ENCODE measurements at regions not wholly inside any gene's neighbourhood (a gene's known extent, or its start where the extent isn't known, plus 50 kb on each side); places are given as distances from the start of the nearest gene placed in this dataset.

DNA sequence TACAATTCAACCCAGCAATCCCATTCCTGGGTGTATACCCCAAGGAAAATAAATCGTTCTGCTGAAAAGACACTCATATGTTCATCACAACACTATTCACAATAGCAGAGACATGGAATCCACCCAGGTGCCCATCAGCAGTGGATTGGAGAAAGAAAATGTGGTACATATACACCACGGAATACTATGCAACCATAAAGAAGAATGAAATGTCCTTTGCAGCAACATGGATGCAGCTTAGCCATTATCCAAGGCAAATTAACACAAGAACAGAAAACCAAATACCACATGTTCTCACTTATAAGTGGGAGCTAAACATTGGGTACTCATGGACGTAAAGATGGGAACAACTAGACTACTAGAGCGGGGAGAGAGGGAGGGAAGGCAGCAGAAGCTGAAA, 207.8 kb downstream of the GATA3 start:
- TF ChIP-seq, protein P1, sequence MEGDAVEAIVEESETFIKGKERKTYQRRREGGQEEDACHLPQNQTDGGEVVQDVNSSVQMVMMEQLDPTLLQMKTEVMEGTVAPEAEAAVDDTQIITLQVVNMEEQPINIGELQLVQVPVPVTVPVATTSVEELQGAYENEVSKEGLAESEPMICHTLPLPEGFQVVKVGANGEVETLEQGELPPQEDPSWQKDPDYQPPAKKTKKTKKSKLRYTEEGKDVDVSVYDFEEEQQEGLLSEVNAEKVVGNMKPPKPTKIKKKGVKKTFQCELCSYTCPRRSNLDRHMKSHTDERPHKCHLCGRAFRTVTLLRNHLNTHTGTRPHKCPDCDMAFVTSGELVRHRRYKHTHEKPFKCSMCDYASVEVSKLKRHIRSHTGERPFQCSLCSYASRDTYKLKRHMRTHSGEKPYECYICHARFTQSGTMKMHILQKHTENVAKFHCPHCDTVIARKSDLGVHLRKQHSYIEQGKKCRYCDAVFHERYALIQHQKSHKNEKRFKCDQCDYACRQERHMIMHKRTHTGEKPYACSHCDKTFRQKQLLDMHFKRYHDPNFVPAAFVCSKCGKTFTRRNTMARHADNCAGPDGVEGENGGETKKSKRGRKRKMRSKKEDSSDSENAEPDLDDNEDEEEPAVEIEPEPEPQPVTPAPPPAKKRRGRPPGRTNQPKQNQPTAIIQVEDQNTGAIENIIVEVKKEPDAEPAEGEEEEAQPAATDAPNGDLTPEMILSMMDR (conservative IDR thresholded peaks at IDR 0.05; ENCODE audit: low read depth, low read length) = no peak
- TF ChIP-seq MXI1 (IDR thresholded peaks at IDR 0.05; ENCODE audit: borderline replicate concordance, low read depth, low read length) (no peak), POLR2A (IDR thresholded peaks at IDR 0.05; ENCODE audit: low read depth, low read length) (no peak), SMC3 (IDR thresholded peaks at IDR 0.05; ENCODE audit: low read depth, low read length) (no peak), BHLHE40 (IDR thresholded peaks at IDR 0.05; ENCODE audit: low read depth, low read length) (no peak), FOS (IDR thresholded peaks at IDR 0.05; ENCODE audit: low read depth, low read length) (no peak), MAFK (IDR thresholded peaks at IDR 0.05; ENCODE audit: low read depth, low read length) (no peak), RAD21 (IDR thresholded peaks at IDR 0.05; ENCODE audit: low read length) (no peak)
- TF ChIP-seq, protein P2, sequence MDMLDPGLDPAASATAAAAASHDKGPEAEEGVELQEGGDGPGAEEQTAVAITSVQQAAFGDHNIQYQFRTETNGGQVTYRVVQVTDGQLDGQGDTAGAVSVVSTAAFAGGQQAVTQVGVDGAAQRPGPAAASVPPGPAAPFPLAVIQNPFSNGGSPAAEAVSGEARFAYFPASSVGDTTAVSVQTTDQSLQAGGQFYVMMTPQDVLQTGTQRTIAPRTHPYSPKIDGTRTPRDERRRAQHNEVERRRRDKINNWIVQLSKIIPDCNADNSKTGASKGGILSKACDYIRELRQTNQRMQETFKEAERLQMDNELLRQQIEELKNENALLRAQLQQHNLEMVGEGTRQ (IDR thresholded peaks at IDR 0.05; ENCODE audit: low read depth, low read length) = no peak

Measured in IMR-90 (cell line).